ENCODE measurements at regions not wholly inside any gene's neighbourhood (a gene's known extent, or its start where the extent isn't known, plus 50 kb on each side); places are given as distances from the start of the nearest gene placed in this dataset.
A peak's percentile ranks its signal among the peaks of the same experiment; 100 is the strongest.

DNA sequence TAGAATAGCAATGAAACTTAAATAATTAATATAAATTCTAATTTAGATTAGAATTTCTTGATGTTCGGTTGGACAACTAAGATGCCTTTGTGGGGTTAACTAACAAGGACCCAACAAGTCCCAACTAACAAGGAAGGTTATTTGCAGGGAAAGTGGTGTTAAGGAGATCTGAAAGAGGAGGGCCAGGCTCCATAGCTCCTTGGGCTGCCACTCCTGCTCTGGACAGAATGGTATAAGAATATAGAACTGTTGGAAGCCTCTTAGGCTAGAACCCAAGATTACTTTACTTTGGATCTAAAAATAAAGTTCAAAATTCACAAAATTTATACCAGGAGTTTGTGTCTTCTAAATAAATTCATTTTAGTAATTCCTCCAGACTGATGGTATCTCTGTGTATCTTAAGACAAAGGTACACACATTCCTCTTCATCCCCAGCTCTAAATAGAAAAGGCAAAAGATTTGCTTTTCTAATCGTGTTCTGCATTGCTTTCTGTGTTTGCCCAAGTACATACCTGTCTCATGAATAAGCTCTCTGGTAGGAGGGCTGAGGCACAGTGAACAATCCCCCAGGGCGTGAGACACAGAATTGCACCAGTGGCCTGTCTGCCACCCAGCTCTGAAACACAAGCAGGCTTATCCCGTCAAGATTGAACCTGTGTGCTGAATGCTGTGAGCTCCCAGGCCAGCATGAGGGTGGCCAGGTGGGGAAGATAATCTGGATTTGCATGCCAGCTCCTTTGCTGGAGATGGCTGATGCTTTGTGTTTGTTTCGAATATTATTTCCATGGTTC lies 176.0 kb downstream of the ACKR3 start:
- no peak overlapping the region for H3K27ac ChIP-seq (ENCODE audit: low read length)
- no peaks in the 10 kb centered on the region for H3K36me3 ChIP-seq (ENCODE audit: insufficient read depth, low read length)
- no peak overlapping the region for H3K4me2 ChIP-seq (ENCODE audit: low read length)

DNA sequence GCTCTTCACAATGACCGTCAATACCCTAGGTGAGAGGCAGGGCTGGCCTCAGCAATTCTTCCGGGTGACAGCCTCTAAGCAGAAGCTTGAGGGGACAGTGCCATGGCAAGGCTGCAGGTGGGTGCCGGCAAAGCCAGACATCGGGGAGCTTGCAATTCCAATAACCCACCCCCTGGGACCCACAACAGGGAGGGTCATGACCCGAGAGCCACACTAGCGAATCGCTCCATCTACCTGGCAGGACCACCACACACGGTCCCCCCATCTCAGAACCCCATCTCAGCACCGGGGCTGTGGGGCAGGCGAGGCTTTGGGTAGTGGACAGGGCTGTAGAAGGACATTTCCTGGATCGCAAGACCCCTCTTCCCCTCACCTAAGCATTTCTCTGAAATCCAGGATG lies 177.2 kb downstream of the ACKR3 start:
- H3K27ac ChIP-seq (ENCODE audit: low read length): no peak overlapping the region
- TF ChIP-seq EZH2 (IDR thresholded peaks at IDR 0.05; ENCODE audit: borderline replicate concordance, insufficient read depth, low read length, poor library complexity, severe bottlenecking): no peak
- no peak for TF ChIP-seq TAF1 (IDR thresholded peaks at IDR 0.05; ENCODE audit: low read depth)
- TF ChIP-seq MXI1 (conservative IDR thresholded peaks at IDR 0.05; ENCODE audit: poor library complexity, severe bottlenecking): no peak
- TF ChIP-seq RAD21 (conservative IDR thresholded peaks at IDR 0.05): no peak
- TF ChIP-seq EP300 (conservative IDR thresholded peaks at IDR 0.05; ENCODE audit: poor library complexity, severe bottlenecking): no peak
- TF ChIP-seq, protein P1, sequence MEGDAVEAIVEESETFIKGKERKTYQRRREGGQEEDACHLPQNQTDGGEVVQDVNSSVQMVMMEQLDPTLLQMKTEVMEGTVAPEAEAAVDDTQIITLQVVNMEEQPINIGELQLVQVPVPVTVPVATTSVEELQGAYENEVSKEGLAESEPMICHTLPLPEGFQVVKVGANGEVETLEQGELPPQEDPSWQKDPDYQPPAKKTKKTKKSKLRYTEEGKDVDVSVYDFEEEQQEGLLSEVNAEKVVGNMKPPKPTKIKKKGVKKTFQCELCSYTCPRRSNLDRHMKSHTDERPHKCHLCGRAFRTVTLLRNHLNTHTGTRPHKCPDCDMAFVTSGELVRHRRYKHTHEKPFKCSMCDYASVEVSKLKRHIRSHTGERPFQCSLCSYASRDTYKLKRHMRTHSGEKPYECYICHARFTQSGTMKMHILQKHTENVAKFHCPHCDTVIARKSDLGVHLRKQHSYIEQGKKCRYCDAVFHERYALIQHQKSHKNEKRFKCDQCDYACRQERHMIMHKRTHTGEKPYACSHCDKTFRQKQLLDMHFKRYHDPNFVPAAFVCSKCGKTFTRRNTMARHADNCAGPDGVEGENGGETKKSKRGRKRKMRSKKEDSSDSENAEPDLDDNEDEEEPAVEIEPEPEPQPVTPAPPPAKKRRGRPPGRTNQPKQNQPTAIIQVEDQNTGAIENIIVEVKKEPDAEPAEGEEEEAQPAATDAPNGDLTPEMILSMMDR (IDR thresholded peaks at IDR 0.05; ENCODE audit: poor library complexity, severe bottlenecking): no peak
- no peak for TF ChIP-seq SMC3 (conservative IDR thresholded peaks at IDR 0.05; ENCODE audit: poor library complexity)
- TF ChIP-seq REST (IDR thresholded peaks at IDR 0.05; ENCODE audit: borderline replicate concordance): no peak
- TF ChIP-seq POLR2AphosphoS5 (IDR thresholded peaks at IDR 0.05): no peak
- no peaks in the 10 kb centered on the region for H3F3A ChIP-seq (ENCODE audit: insufficient read depth, low read length, poor library complexity, severe bottlenecking)

More for the DNA sequence above, 176.0 kb downstream of the ACKR3 start:
- Histone ChIP-seq H2AFZ (ENCODE audit: low read depth, low read length) (peak overlapping the region; percentile 33), H4K20me1 (ENCODE audit: insufficient read depth) (no peaks in the 10 kb centered on the region), H3K9me3 (ENCODE audit: low read length) (no peaks in the 10 kb centered on the region), H3K9me2 (ENCODE audit: insufficient read depth, low read length) (no peaks in the 10 kb centered on the region), H3K27me3 (ENCODE audit: insufficient read depth, low read depth, low read length) (no peaks in the 10 kb centered on the region), H3F3A (ENCODE audit: insufficient read depth, low read length, poor library complexity, severe bottlenecking) (no peaks in the 10 kb centered on the region), H3K4me3 (ENCODE audit: low read length) (no peak overlapping the region), H3K79me2 (replicated peaks; ENCODE audit: insufficient read depth, low read length) (no peaks in the 10 kb centered on the region), H3K9ac (ENCODE audit: low read length) (no peak overlapping the region)
- TF ChIP-seq, protein P1 (IDR thresholded peaks at IDR 0.05; ENCODE audit: poor library complexity, severe bottlenecking): no peak
- peak; percentile 11 for TF ChIP-seq RAD21 (conservative IDR thresholded peaks at IDR 0.05)

More for the DNA sequence above, 177.2 kb downstream of the ACKR3 start:
- no peaks in the 10 kb centered on the region for H3K36me3 ChIP-seq (ENCODE audit: insufficient read depth, low read length)
- no peaks in the 10 kb centered on the region for H3K9me2 ChIP-seq (ENCODE audit: insufficient read depth, low read length)
- no peak overlapping the region for H3K9ac ChIP-seq (ENCODE audit: low read length)
- H3K79me2 ChIP-seq (replicated peaks; ENCODE audit: insufficient read depth, low read length): no peaks in the 10 kb centered on the region
- H2AFZ ChIP-seq (ENCODE audit: low read depth, low read length): no peak overlapping the region
- H3K4me2 ChIP-seq (ENCODE audit: low read length): no peak overlapping the region
- no peaks in the 10 kb centered on the region for H3K27me3 ChIP-seq (ENCODE audit: insufficient read depth, low read depth, low read length)
- no peak overlapping the region for H3K4me3 ChIP-seq (ENCODE audit: low read length)
- no peaks in the 10 kb centered on the region for H3K9me3 ChIP-seq (ENCODE audit: low read length)
- H4K20me1 ChIP-seq (ENCODE audit: insufficient read depth): no peaks in the 10 kb centered on the region

Data from neural cell (in vitro differentiated cells).